Small intestine (tissue), 7 donors: ENCODE measurements at regions not wholly inside any gene's neighbourhood (a gene's known extent, or its start where the extent isn't known, plus 50 kb on each side); places are given as distances from the start of the nearest gene placed in this dataset.
A peak's percentile ranks its signal among the peaks of the same experiment; 100 is the strongest.

Experiments
- DNase-seq, 2 donors: peaks; one replicate each; pipeline versions ENCODE4 v3.0.0 to v3.0.0-alpha.2; 2013
- FAIRE-seq: peaks from 2 replicates; lab custom pipeline; 2012; peaks lifted over from hg19 to GRCh38; lab: Jason Lieb, UNC
- H3K27ac ChIP-seq, 3 donors: one replicate each; pipeline ENCODE4 v1.5.1; 2013; ENCODE audit warnings: low read length in 2 of 3, mild to moderate bottlenecking in 2 of 3, control low read depth in 1 of 3, inconsistent platforms in 1 of 3, low read depth in 1 of 3, moderate library complexity in 1 of 3
- H3K27me3 ChIP-seq, 3 donors: one replicate each; pipeline ENCODE4 v1.6.1; 2013; ENCODE audit warnings: low read length in 3 of 3, inconsistent platforms in 1 of 3; ENCODE audit not compliant: control insufficient read depth in 3 of 3, insufficient read depth in 3 of 3
- H3K36me3 ChIP-seq, 3 donors: one replicate each; pipeline ENCODE4 v1.6.1; 2013; ENCODE audit warnings: low read length in 3 of 3, inconsistent platforms in 1 of 3, low read depth in 1 of 3, mild to moderate bottlenecking in 1 of 3, moderate library complexity in 1 of 3; ENCODE audit not compliant: control insufficient read depth in 3 of 3, insufficient read depth in 2 of 3
- H3K4me1 ChIP-seq, 3 donors: one replicate each; pipeline ENCODE4 v1.6.1; 2013; ENCODE audit warnings: low read length in 2 of 3, inconsistent platforms in 1 of 3, low read depth in 1 of 3, mild to moderate bottlenecking in 1 of 3, moderate library complexity in 1 of 3; ENCODE audit not compliant: control insufficient read depth in 3 of 3, insufficient read depth in 2 of 3
- H3K4me3 ChIP-seq, 3 donors: one replicate each; pipeline ENCODE4 v1.5.1; 2013; ENCODE audit warnings: low read length in 3 of 3, control low read depth in 1 of 3, inconsistent platforms in 1 of 3, low read depth in 1 of 3, mild to moderate bottlenecking in 1 of 3, moderate library complexity in 1 of 3
- H3K9me3 ChIP-seq, 2 donors: one replicate each; pipeline ENCODE4 v1.6.1; 2013; ENCODE audit warnings: low read depth in 1 of 2, low read length in 1 of 2; ENCODE audit not compliant: control insufficient read depth in 2 of 2, insufficient read depth in 1 of 2
- WGBS, 3 donors: extraction: QIAGEN DNeasy Blood & Tissue Kit; methylation state at CpG; one replicate each; pipeline ENCODE4 v1.1.7; 2013; 5-methylcytosine and 5-hydroxymethylcytosine counted together
- donor health status: healthy with polysubstance abuse.
- donor health status: control.
- donor health status: control.
- donor health status: Bipolar disorder and iron deficiency.
- donor health status: healthy.

GRCh38 chr9:90024409-90024808, 419.6 kb downstream of the GADD45G start:
- DNase-seq (no peak), FAIRE-seq (no peak)
- H3K9me3 ChIP-seq, result peaks cover 0 to 6% of the 10 kb centered on the region in 2 donors
- 55 to 62% (median 56%) methylated on average over 3 of the region's 3 CpGs for WGBS, 3 donors
- H3K27ac ChIP-seq, result no peak overlapping the region
- no peaks in the 10 kb centered on the region for H3K36me3 ChIP-seq
- H3K27me3 ChIP-seq, result no peaks in the 10 kb centered on the region
- no peak overlapping the region for H3K4me3 ChIP-seq
- H3K4me1 ChIP-seq, result peaks cover 0 to 10% (median 4%) of the 10 kb centered on the region in 3 donors

- Histone ChIP-seq H3K27me3 (no peaks in the 10 kb centered on the region), H3K9me3 (peaks cover 0 to 6% of the 10 kb centered on the region in 2 donors), H3K27ac (no peak overlapping the region), H3K4me3 (no peak overlapping the region), H3K36me3 (no peaks in the 10 kb centered on the region), H3K4me1 (peaks cover 0 to 10% (median 4%) of the 10 kb centered on the region in 3 donors)
- FAIRE-seq (no peak), DNase-seq (peak; percentile 47 to 68)
- 27 to 60% (median 34%) methylated on average over 9 of the region's 9 CpGs for WGBS, 3 donors
Measured at GRCh38 chr9:90024823-90025222, 420.0 kb downstream of the GADD45G start.

GRCh38 chr9:90025816-90026215, 421.0 kb downstream of the GADD45G start:
- DNase-seq, result no peak
- Histone ChIP-seq H3K9me3 (peaks cover 0 to 6% of the 10 kb centered on the region in 2 donors), H3K36me3 (no peaks in the 10 kb centered on the region), H3K27me3 (no peaks in the 10 kb centered on the region), H3K4me3 (no peak overlapping the region), H3K27ac (no peak overlapping the region), H3K4me1 (peaks cover 0 to 10% (median 4%) of the 10 kb centered on the region in 3 donors)
- WGBS, 3 donors, result 55 to 63% (median 62%) methylated on average over 3 of the region's 3 CpGs
- FAIRE-seq, result no peak

- Histone ChIP-seq H3K27me3 (no peaks in the 10 kb centered on the region), H3K27ac (no peak overlapping the region), H3K4me3 (no peak overlapping the region), H3K9me3 (peaks cover 0 to 2% of the 10 kb centered on the region in 2 donors), H3K4me1 (peaks cover 0 to 10% (median 4%) of the 10 kb centered on the region in 3 donors), H3K36me3 (no peaks in the 10 kb centered on the region)
- FAIRE-seq, result no peak
- DNase-seq, result no peak
- WGBS, 3 donors, result 63 to 92% (median 67%) methylated on average over 1 of the region's 1 CpG
Measured at GRCh38 chr9:90027296-90027790, 422.5 kb downstream of the GADD45G start.

- no peaks in the 10 kb centered on the region for H3K36me3 ChIP-seq
- H3K27ac ChIP-seq, result no peak overlapping the region
- DNase-seq, result no peak
- no peak for FAIRE-seq
- H3K9me3 ChIP-seq, result no peaks in the 10 kb centered on the region
- H3K27me3 ChIP-seq, result no peaks in the 10 kb centered on the region
- no peak overlapping the region for H3K4me3 ChIP-seq
- 33 to 68% (median 50%) methylated on average over 1 of the region's 1 CpG for WGBS, 3 donors
- peaks cover 0 to 10% (median 4%) of the 10 kb centered on the region in 3 donors for H3K4me1 ChIP-seq
Measured at GRCh38 chr9:90029386-90029785, 424.6 kb downstream of the GADD45G start.

GRCh38 chr9:90029996-90030395, 425.2 kb downstream of the GADD45G start:
- H3K4me1 ChIP-seq, result peaks cover 0 to 5% (median 4%) of the 10 kb centered on the region in 3 donors
- H3K36me3 ChIP-seq, result no peaks in the 10 kb centered on the region
- no peaks in the 10 kb centered on the region for H3K9me3 ChIP-seq
- WGBS, 3 donors, result 87 to 93% (median 90%) methylated on average over 5 of the region's 5 CpGs
- no peaks in the 10 kb centered on the region for H3K27me3 ChIP-seq
- no peak overlapping the region for H3K27ac ChIP-seq
- FAIRE-seq, result no peak
- no peak for DNase-seq
- no peak overlapping the region for H3K4me3 ChIP-seq

GRCh38 chr9:90032296-90033027, 427.6 kb downstream of the GADD45G start:
- no peaks in the 10 kb centered on the region for H3K4me1 ChIP-seq
- H3K9me3 ChIP-seq, result no peaks in the 10 kb centered on the region
- H3K27ac ChIP-seq, result no peak overlapping the region
- H3K36me3 ChIP-seq, result no peaks in the 10 kb centered on the region
- FAIRE-seq, result no peak
- WGBS, 3 donors, result 24 to 46% (median 37%) methylated on average over 9 of the region's 9 CpGs
- no peaks in the 10 kb centered on the region for H3K27me3 ChIP-seq
- DNase-seq, result no peak
- no peak overlapping the region for H3K4me3 ChIP-seq

GRCh38 chr9:90033028-90033650, 428.3 kb downstream of the GADD45G start:
- DNase-seq (no peak), FAIRE-seq (no peak)
- WGBS, 3 donors, result 95 to 96% (median 95%) methylated on average over 7 of the region's 7 CpGs
- H3K9me3 ChIP-seq, result no peaks in the 10 kb centered on the region
- no peaks in the 10 kb centered on the region for H3K27me3 ChIP-seq
- H3K36me3 ChIP-seq, result no peaks in the 10 kb centered on the region
- no peak overlapping the region for H3K4me3 ChIP-seq
- no peaks in the 10 kb centered on the region for H3K4me1 ChIP-seq
- no peak overlapping the region for H3K27ac ChIP-seq
